Smooth muscle cell (in vitro differentiated cells): ENCODE measurements at regions not wholly inside any gene's neighbourhood (a gene's known extent, or its start where the extent isn't known, plus 50 kb on each side); places are given as distances from the start of the nearest gene placed in this dataset.

Experiments
- DNase-seq: peaks from one replicate; lab custom pipeline; 2025; ENCODE audit not compliant: unreplicated experiment; lab: John Stamatoyannopoulos, UW
- H2AFZ ChIP-seq: fragments of 200-600 bp; sonication (generic); 2 replicates; pipeline ENCODE4 v1.6.0; 2016; ENCODE audit warnings: antibody characterized with exemption, low read depth, mild to moderate bottlenecking
- H3F3A ChIP-seq: fragments of 200-600 bp; sonication (generic); 2 replicates; pipeline ENCODE4 v1.6.0; 2017; ENCODE audit warnings: antibody characterized with exemption, low read depth
- H3K27ac ChIP-seq: fragments of 200-600 bp; sonication (generic); 2 replicates; pipeline ENCODE4 v1.5.1; 2016; ENCODE audit warnings: low read depth, mild to moderate bottlenecking
- H3K27me3 ChIP-seq: fragments of 200-600 bp; sonication (generic); 2 replicates; pipeline ENCODE4 v1.6.1; 2016; ENCODE audit warnings: low read depth, mild to moderate bottlenecking
- H3K36me3 ChIP-seq: fragments of 200-600 bp; sonication (generic); 2 replicates; pipeline ENCODE4 v1.5.1; 2016; ENCODE audit warnings: low read depth
- H3K4me1 ChIP-seq: fragments of 200-600 bp; sonication (generic); 2 replicates; pipeline ENCODE4 v1.5.1; 2016; ENCODE audit warnings: low read depth
- H3K4me2 ChIP-seq: fragments of 200-600 bp; sonication (generic); 2 replicates; pipeline ENCODE4 v1.6.0; 2016; ENCODE audit warnings: mild to moderate bottlenecking
- H3K4me3 ChIP-seq: fragments of 200-600 bp; sonication (generic); 2 replicates; pipeline ENCODE4 v1.5.1; 2016; ENCODE audit warnings: mild to moderate bottlenecking
- H3K79me2 ChIP-seq: fragments of 200-600 bp; sonication (generic); 2 replicates; pipeline ENCODE4 v1.6.0; 2016; ENCODE audit warnings: low read depth, mild to moderate bottlenecking
- H3K9ac ChIP-seq: fragments of 200-600 bp; sonication (generic); 2 replicates; pipeline ENCODE4 v1.6.0; 2016; ENCODE audit warnings: low read depth
- H3K9me3 ChIP-seq: fragments of 200-600 bp; sonication (generic); replicated peaks from 2 replicates; pipeline ENCODE4 v1.5.1; 2016; ENCODE audit warnings: low read depth
- H4K20me1 ChIP-seq: fragments of 200-600 bp; sonication (generic); 2 replicates; pipeline ENCODE4 v1.6.0; 2016; ENCODE audit warnings: low read depth
- CTCF ChIP-seq: fragments of 200-600 bp; sonication (generic); IDR thresholded peaks from 2 replicates; pipeline ENCODE4 v1.5.1; 2017; ENCODE audit warnings: borderline replicate concordance, mild to moderate bottlenecking, antibody characterized with exemption; ENCODE audit not compliant: insufficient read depth, poor library complexity, severe bottlenecking
- WGBS: methylation state at CpG from one replicate; pipeline ENCODE4 v1.1.7; 2016; ENCODE audit warnings: low lambda C conversion rate; 5-methylcytosine and 5-hydroxymethylcytosine counted together

GRCh38 chr3:178308771-178309170 is 227.5 kb upstream of the KCNMB2 start:
- no peak overlapping the region for H3K4me2 ChIP-seq
- no peaks in the 10 kb centered on the region for H3K79me2 ChIP-seq
- H3K27ac ChIP-seq: no peak overlapping the region
- no peaks in the 10 kb centered on the region for H3K9me3 ChIP-seq
- DNase-seq: no peak
- 78% methylated on average over 2 of the region's 2 CpGs for WGBS
- no peaks in the 10 kb centered on the region for H3K27me3 ChIP-seq
- no peaks in the 10 kb centered on the region for H3K36me3 ChIP-seq
- H3K4me3 ChIP-seq: no peak overlapping the region
- no peaks in the 10 kb centered on the region for H4K20me1 ChIP-seq
- no peaks in the 10 kb centered on the region for H3K4me1 ChIP-seq
- no peak overlapping the region for H2AFZ ChIP-seq
- TF ChIP-seq CTCF: no peak
- H3F3A ChIP-seq: no peaks in the 10 kb centered on the region
- no peak overlapping the region for H3K9ac ChIP-seq

GRCh38 chr3:178310949-178311348 is 225.3 kb upstream of the KCNMB2 start:
- H3K36me3 ChIP-seq: no peaks in the 10 kb centered on the region
- H3K27ac ChIP-seq: no peak overlapping the region
- H4K20me1 ChIP-seq: no peaks in the 10 kb centered on the region
- H3F3A ChIP-seq: no peaks in the 10 kb centered on the region
- H3K79me2 ChIP-seq: no peaks in the 10 kb centered on the region
- no peak overlapping the region for H3K9ac ChIP-seq
- no peaks in the 10 kb centered on the region for H3K9me3 ChIP-seq
- H3K4me2 ChIP-seq: no peak overlapping the region
- TF ChIP-seq CTCF: no peak
- H3K4me3 ChIP-seq: no peak overlapping the region
- H3K27me3 ChIP-seq: no peaks in the 10 kb centered on the region
- no peak for DNase-seq
- H2AFZ ChIP-seq: no peak overlapping the region
- H3K4me1 ChIP-seq: no peaks in the 10 kb centered on the region

GRCh38 chr3:178313716-178314115 is 222.5 kb upstream of the KCNMB2 start:
- DNase-seq: no peak
- H3K9me3 ChIP-seq: no peaks in the 10 kb centered on the region
- no peaks in the 10 kb centered on the region for H3K27me3 ChIP-seq
- no peaks in the 10 kb centered on the region for H3F3A ChIP-seq
- no peaks in the 10 kb centered on the region for H3K36me3 ChIP-seq
- H3K4me2 ChIP-seq: no peak overlapping the region
- H3K79me2 ChIP-seq: no peaks in the 10 kb centered on the region
- TF ChIP-seq CTCF: no peak
- H2AFZ ChIP-seq: no peak overlapping the region
- no peak overlapping the region for H3K27ac ChIP-seq
- H4K20me1 ChIP-seq: no peaks in the 10 kb centered on the region
- H3K9ac ChIP-seq: no peak overlapping the region
- 97% methylated on average over 1 of the region's 1 CpG for WGBS
- H3K4me1 ChIP-seq: no peaks in the 10 kb centered on the region
- H3K4me3 ChIP-seq: no peak overlapping the region

GRCh38 chr3:178318340-178318739 is 217.9 kb upstream of the KCNMB2 start:
- no peak for DNase-seq
- H3K36me3 ChIP-seq: no peaks in the 10 kb centered on the region
- no peak overlapping the region for H3K4me2 ChIP-seq
- WGBS: 97% methylated on average over 4 of the region's 4 CpGs
- no peak for TF ChIP-seq CTCF
- no peak overlapping the region for H2AFZ ChIP-seq
- no peak overlapping the region for H3K9ac ChIP-seq
- no peaks in the 10 kb centered on the region for H3K4me1 ChIP-seq
- H3K9me3 ChIP-seq: no peaks in the 10 kb centered on the region
- no peaks in the 10 kb centered on the region for H3K79me2 ChIP-seq
- no peaks in the 10 kb centered on the region for H4K20me1 ChIP-seq
- no peaks in the 10 kb centered on the region for H3F3A ChIP-seq
- no peaks in the 10 kb centered on the region for H3K27me3 ChIP-seq
- H3K27ac ChIP-seq: no peak overlapping the region
- H3K4me3 ChIP-seq: no peak overlapping the region
